ENCODE measurements at regions not wholly inside any gene's neighbourhood (a gene's known extent, or its start where the extent isn't known, plus 50 kb on each side); places are given as distances from the start of the nearest gene placed in this dataset.

DNA sequence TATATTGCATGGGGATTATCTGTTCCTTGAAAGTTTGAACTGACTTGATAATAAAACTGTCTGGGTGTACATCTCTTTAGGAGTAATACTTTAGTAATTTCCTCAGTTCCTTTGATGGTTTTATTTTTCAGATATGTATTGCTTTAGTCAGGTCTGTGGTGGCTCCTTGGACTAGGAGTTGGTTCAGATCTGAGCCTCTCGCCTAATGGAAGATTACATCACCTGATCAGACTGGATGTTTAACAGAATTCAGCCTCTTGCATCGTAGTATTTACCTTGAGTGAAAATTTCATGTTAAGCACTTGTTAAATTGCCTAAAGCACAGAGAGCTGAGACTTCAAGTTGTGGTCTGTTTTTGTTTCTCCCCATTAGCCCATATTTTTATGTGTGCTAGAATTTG is 267.3 kb downstream of the MAP2K4 start:
- TF ChIP-seq YY1 (IDR thresholded peaks at IDR 0.05; ENCODE audit: insufficient read depth, insufficient read length) (no peak), ZNF274 (IDR thresholded peaks at IDR 0.05; ENCODE audit: low read depth, low read length) (no peak)
